Loucy (cell line): ENCODE measurements at regions not wholly inside any gene's neighbourhood (a gene's known extent, or its start where the extent isn't known, plus 50 kb on each side); places are given as distances from the start of the nearest gene placed in this dataset.

ENCODE experiments used
- CTCF ChIP-seq: fragments of 200-600 bp; sonication (generic); conservative IDR thresholded peaks from 2 replicates; pipeline ENCODE4 v1.5.1; 2014; ENCODE audit warnings: mild to moderate bottlenecking, antibody characterized with exemption, low read length
- EZH2phosphoT487 ChIP-seq: fragments of 200-600 bp; IDR thresholded peaks from 2 replicates; pipeline ENCODE4 v1.6.1; 2018; ENCODE audit warnings: antibody characterized with exemption, mild to moderate bottlenecking, moderate library complexity, borderline replicate concordance

GRCh38 chr1:229209816-229210215 is 61.1 kb upstream of the RAB4A start:
- no peak for TF ChIP-seq CTCF
- no peak for TF ChIP-seq EZH2phosphoT487
